Spleen (tissue), 7 donors: ENCODE measurements at regions not wholly inside any gene's neighbourhood (a gene's known extent, or its start where the extent isn't known, plus 50 kb on each side); places are given as distances from the start of the nearest gene placed in this dataset.

Source experiments
- CTCF ChIP-seq, 11 experiments: fragments of 200-600 bp in 7 of 11; fragments of 450-650 bp in 4 of 11; sonication (generic) in 4 of 11; IDR thresholded peaks in 8 of 11; conservative IDR thresholded peaks in 3 of 11; 1 replicate in 7 of 11; 2 replicates in 4 of 11; pipeline versions ENCODE4 v1.4.0 to v1.8.0; 2016 to 2021; ENCODE audit warnings: antibody characterized with exemption in 11 of 11, inconsistent platforms in 4 of 11, mild to moderate bottlenecking in 1 of 11
- POLR2A ChIP-seq, 3 donors: fragments of 450-650 bp; IDR thresholded peaks; one replicate each; pipeline ENCODE4 v1.5.1; 2017; ENCODE audit warnings: antibody characterized with exemption in 3 of 3, mild to moderate bottlenecking in 1 of 3
- donor health status: DM: no; HTN: no; CAD: no; lungs with moderate emphysema.
- donor health status: DM: no; HTN: no; CAD: no.
- donor health status: DM: no; HTN: no; CAD: no.

- no peak for TF ChIP-seq POLR2A (IDR thresholded peaks at IDR 0.05)
- TF ChIP-seq CTCF (IDR thresholded peaks at IDR 0.05 in 8 of 11, conservative IDR thresholded peaks at IDR 0.05 in 3 of 11), result no peak
Measured at GRCh38 chr9:90025816-90026215, 421.0 kb downstream of the GADD45G start.
